ENCODE measurements at regions not wholly inside any gene's neighbourhood (a gene's known extent, or its start where the extent isn't known, plus 50 kb on each side); places are given as distances from the start of the nearest gene placed in this dataset.

DNA sequence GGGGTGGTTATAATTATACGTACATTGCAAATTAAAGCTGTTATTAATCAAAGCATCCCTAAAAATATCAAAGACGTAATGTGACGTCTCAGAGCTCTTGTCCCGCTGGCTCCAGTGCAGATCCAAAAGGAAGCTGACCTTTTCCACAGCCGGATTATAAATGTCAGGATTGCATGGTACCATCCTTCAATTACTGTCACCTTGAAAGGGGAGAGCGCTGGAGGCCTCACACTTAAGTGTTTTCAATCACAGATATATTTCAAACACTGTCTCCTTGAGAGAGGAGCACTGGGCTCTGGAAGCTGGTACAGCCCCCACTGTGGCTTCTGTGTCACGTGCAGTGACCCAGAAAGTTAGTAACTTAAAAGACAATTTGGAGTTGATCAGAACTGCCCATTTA, 94.2 kb downstream of the AIPL1 start:
- H3K4me3 ChIP-seq, result no peak overlapping the region
- FAIRE-seq, result no peak
- H3K27ac ChIP-seq (ENCODE audit: control insufficient read depth, insufficient read depth), result no peak overlapping the region
- H3K79me2 ChIP-seq (ENCODE audit: control insufficient read depth, insufficient read depth, low read length), result no peaks in the 10 kb centered on the region
- ATAC-seq, result no peak
- no peaks in the 10 kb centered on the region for H3K9me3 ChIP-seq (replicated peaks; ENCODE audit: control insufficient read depth, insufficient read depth, low read length)
- intact Hi-C loops (cut with micrococcal nuclease; ENCODE audit: unreplicated experiment) (no loop called here), in situ Hi-C loops (cut with MboI) (no loop called here)
- no peaks in the 10 kb centered on the region for H3K36me3 ChIP-seq (ENCODE audit: control insufficient read depth in 2 of 2, insufficient read depth in 2 of 2, low read length in 1 of 2)
- ChIA-PET POLR2A (no interaction called here), RAD21 (ENCODE audit: unreplicated experiment) (no interaction called here), SMC1A (ENCODE audit: uncharacterized antibody, unreplicated experiment) (interaction anchor here (0.6 kb wide), 1 partner anchor 748 kb away, joined by 4 read pairs; no protein-coding TSS in a partner anchor), CTCF (no interaction called here)
- no peaks in the 10 kb centered on the region for H4K20me1 ChIP-seq (ENCODE audit: control insufficient read depth, insufficient read depth)
- no peak overlapping the region for H3K9ac ChIP-seq (ENCODE audit: control insufficient read depth, insufficient read depth, low read length)
- H3K4me2 ChIP-seq (ENCODE audit: control insufficient read depth, insufficient read depth), result no peak overlapping the region
- H3K4me1 ChIP-seq (ENCODE audit: control insufficient read depth, insufficient read depth, low read length), result no peaks in the 10 kb centered on the region
- no peak for DNase-seq (ENCODE audit: low read depth, low spot score)
- no TSS peak for BruUV-seq (replicated peaks)
- no peak overlapping the region for H2AFZ ChIP-seq (ENCODE audit: control insufficient read depth, low read depth, low read length)
- peaks cover 0 to 3% of the 10 kb centered on the region in 2 experiments; a peak in 1 of 4 replicates for H3K27me3 ChIP-seq (replicated peaks in 1 of 2; ENCODE audit: control insufficient read depth in 2 of 2, insufficient read depth in 2 of 2, low read length in 1 of 2)
- 24% methylated on average over 7 of the region's 7 CpGs for WGBS (ENCODE audit: insufficient coverage, insufficient replicate concordance, low lambda C conversion rate, missing lambda C conversion rate)
- no peak for TF ChIP-seq LARP7 (IDR thresholded peaks at IDR 0.05)
- TF ChIP-seq, protein P1, sequence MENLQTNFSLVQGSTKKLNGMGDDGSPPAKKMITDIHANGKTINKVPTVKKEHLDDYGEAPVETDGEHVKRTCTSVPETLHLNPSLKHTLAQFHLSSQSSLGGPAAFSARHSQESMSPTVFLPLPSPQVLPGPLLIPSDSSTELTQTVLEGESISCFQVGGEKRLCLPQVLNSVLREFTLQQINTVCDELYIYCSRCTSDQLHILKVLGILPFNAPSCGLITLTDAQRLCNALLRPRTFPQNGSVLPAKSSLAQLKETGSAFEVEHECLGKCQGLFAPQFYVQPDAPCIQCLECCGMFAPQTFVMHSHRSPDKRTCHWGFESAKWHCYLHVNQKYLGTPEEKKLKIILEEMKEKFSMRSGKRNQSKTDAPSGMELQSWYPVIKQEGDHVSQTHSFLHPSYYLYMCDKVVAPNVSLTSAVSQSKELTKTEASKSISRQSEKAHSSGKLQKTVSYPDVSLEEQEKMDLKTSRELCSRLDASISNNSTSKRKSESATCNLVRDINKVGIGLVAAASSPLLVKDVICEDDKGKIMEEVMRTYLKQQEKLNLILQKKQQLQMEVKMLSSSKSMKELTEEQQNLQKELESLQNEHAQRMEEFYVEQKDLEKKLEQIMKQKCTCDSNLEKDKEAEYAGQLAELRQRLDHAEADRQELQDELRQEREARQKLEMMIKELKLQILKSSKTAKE (IDR thresholded peaks at IDR 0.05; ENCODE audit: low read depth, poor library complexity, severe bottlenecking), result no peak
- TF ChIP-seq, protein P2, sequence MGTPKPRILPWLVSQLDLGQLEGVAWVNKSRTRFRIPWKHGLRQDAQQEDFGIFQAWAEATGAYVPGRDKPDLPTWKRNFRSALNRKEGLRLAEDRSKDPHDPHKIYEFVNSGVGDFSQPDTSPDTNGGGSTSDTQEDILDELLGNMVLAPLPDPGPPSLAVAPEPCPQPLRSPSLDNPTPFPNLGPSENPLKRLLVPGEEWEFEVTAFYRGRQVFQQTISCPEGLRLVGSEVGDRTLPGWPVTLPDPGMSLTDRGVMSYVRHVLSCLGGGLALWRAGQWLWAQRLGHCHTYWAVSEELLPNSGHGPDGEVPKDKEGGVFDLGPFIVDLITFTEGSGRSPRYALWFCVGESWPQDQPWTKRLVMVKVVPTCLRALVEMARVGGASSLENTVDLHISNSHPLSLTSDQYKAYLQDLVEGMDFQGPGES (IDR thresholded peaks at IDR 0.05), result no peak
- no peak for TF ChIP-seq EP300 (IDR thresholded peaks at IDR 0.05; ENCODE audit: borderline replicate concordance in 1 of 2, control insufficient read depth in 1 of 2, low read depth in 2 of 2, low read length in 2 of 2)
- no peak for TF ChIP-seq ZNF217 (IDR thresholded peaks at IDR 0.05)
- no peak for TF ChIP-seq ZNF24 (IDR thresholded peaks at IDR 0.05)
- TF ChIP-seq, protein P3, sequence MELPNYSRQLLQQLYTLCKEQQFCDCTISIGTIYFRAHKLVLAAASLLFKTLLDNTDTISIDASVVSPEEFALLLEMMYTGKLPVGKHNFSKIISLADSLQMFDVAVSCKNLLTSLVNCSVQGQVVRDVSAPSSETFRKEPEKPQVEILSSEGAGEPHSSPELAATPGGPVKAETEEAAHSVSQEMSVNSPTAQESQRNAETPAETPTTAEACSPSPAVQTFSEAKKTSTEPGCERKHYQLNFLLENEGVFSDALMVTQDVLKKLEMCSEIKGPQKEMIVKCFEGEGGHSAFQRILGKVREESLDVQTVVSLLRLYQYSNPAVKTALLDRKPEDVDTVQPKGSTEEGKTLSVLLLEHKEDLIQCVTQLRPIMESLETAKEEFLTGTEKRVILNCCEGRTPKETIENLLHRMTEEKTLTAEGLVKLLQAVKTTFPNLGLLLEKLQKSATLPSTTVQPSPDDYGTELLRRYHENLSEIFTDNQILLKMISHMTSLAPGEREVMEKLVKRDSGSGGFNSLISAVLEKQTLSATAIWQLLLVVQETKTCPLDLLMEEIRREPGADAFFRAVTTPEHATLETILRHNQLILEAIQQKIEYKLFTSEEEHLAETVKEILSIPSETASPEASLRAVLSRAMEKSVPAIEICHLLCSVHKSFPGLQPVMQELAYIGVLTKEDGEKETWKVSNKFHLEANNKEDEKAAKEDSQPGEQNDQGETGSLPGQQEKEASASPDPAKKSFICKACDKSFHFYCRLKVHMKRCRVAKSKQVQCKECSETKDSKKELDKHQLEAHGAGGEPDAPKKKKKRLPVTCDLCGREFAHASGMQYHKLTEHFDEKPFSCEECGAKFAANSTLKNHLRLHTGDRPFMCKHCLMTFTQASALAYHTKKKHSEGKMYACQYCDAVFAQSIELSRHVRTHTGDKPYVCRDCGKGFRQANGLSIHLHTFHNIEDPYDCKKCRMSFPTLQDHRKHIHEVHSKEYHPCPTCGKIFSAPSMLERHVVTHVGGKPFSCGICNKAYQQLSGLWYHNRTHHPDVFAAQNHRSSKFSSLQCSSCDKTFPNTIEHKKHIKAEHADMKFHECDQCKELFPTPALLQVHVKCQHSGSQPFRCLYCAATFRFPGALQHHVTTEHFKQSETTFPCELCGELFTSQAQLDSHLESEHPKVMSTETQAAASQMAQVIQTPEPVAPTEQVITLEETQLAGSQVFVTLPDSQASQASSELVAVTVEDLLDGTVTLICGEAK (IDR thresholded peaks at IDR 0.05; ENCODE audit: borderline replicate concordance), result no peak
- no peak for TF ChIP-seq SMARCA5 (IDR thresholded peaks at IDR 0.05)
- TF ChIP-seq RFX5 (IDR thresholded peaks at IDR 0.05; ENCODE audit: low read depth, low read length), result no peak
- TF ChIP-seq, protein P4, sequence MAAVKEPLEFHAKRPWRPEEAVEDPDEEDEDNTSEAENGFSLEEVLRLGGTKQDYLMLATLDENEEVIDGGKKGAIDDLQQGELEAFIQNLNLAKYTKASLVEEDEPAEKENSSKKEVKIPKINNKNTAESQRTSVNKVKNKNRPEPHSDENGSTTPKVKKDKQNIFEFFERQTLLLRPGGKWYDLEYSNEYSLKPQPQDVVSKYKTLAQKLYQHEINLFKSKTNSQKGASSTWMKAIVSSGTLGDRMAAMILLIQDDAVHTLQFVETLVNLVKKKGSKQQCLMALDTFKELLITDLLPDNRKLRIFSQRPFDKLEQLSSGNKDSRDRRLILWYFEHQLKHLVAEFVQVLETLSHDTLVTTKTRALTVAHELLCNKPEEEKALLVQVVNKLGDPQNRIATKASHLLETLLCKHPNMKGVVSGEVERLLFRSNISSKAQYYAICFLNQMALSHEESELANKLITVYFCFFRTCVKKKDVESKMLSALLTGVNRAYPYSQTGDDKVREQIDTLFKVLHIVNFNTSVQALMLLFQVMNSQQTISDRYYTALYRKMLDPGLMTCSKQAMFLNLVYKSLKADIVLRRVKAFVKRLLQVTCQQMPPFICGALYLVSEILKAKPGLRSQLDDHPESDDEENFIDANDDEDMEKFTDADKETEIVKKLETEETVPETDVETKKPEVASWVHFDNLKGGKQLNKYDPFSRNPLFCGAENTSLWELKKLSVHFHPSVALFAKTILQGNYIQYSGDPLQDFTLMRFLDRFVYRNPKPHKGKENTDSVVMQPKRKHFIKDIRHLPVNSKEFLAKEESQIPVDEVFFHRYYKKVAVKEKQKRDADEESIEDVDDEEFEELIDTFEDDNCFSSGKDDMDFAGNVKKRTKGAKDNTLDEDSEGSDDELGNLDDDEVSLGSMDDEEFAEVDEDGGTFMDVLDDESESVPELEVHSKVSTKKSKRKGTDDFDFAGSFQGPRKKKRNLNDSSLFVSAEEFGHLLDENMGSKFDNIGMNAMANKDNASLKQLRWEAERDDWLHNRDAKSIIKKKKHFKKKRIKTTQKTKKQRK (IDR thresholded peaks at IDR 0.05; ENCODE audit: low read depth, low read length), result no peak
- TF ChIP-seq, protein P5, sequence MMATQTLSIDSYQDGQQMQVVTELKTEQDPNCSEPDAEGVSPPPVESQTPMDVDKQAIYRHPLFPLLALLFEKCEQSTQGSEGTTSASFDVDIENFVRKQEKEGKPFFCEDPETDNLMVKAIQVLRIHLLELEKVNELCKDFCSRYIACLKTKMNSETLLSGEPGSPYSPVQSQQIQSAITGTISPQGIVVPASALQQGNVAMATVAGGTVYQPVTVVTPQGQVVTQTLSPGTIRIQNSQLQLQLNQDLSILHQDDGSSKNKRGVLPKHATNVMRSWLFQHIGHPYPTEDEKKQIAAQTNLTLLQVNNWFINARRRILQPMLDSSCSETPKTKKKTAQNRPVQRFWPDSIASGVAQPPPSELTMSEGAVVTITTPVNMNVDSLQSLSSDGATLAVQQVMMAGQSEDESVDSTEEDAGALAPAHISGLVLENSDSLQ (IDR thresholded peaks at IDR 0.05), result no peak
- TF ChIP-seq ZNF622 (IDR thresholded peaks at IDR 0.05), result no peak
- no peak for TF ChIP-seq ZNF207 (IDR thresholded peaks at IDR 0.05; ENCODE audit: borderline replicate concordance)
